Adrenal gland (tissue), 5 donors: ENCODE measurements at regions not wholly inside any gene's neighbourhood (a gene's known extent, or its start where the extent isn't known, plus 50 kb on each side); places are given as distances from the start of the nearest gene placed in this dataset.

Experiments used
- CTCF ChIP-seq, 6 experiments: fragments of 450-650 bp in 4 of 6; fragments of 200-600 bp in 2 of 6; sonication (generic) in 1 of 6; IDR thresholded peaks; 1 replicate in 5 of 6; 2 replicates in 1 of 6; pipeline versions ENCODE4 v1.5.1 to v1.8.0; 2016 to 2021; ENCODE audit warnings: antibody characterized with exemption in 6 of 6, mild to moderate bottlenecking in 2 of 6, moderate library complexity in 1 of 6
- POLR2A ChIP-seq, 2 donors: fragments of 450-650 bp; IDR thresholded peaks; one replicate each; pipeline ENCODE4 v1.6.1; 2017; ENCODE audit warnings: antibody characterized with exemption in 2 of 2, mild to moderate bottlenecking in 2 of 2, moderate library complexity in 1 of 2
- donor health status: DM: no; HTN: no; CAD: no.

GRCh38 chr11:129657866-129658525 lies 157.7 kb upstream of the TMEM45B start:
- TF ChIP-seq CTCF (IDR thresholded peaks at IDR 0.05) (no peak), POLR2A (IDR thresholded peaks at IDR 0.05) (no peak)
